ENCODE measurements at regions not wholly inside any gene's neighbourhood (a gene's known extent, or its start where the extent isn't known, plus 50 kb on each side); places are given as distances from the start of the nearest gene placed in this dataset.

- no peak overlapping the region for H3K4me3 ChIP-seq (ENCODE audit: low read depth, low read length)
- H3K9ac ChIP-seq (ENCODE audit: low read depth, low read length), result no peak overlapping the region
- H3K4me1 ChIP-seq (ENCODE audit: control insufficient read depth, insufficient read depth, low read length), result peaks cover 2% of the 10 kb centered on the region
- H3K36me3 ChIP-seq (ENCODE audit: control insufficient read depth, insufficient read depth, low read length), result no peaks in the 10 kb centered on the region
- no peaks in the 10 kb centered on the region for H3K27me3 ChIP-seq (ENCODE audit: control insufficient read depth, insufficient read depth, low read length)
- H3K9me3 ChIP-seq (ENCODE audit: control insufficient read depth, insufficient read depth, low read length), result no peaks in the 10 kb centered on the region
Observed at GRCh38 chr18:35918564-35918963, 53.9 kb upstream of the RMP24 start.

GRCh38 chr18:35919179-35919578 lies 53.3 kb upstream of the RMP24 start:
- no peaks in the 10 kb centered on the region for H3K9me3 ChIP-seq (ENCODE audit: control insufficient read depth, insufficient read depth, low read length)
- H3K9ac ChIP-seq (ENCODE audit: low read depth, low read length), result no peak overlapping the region
- H3K4me1 ChIP-seq (ENCODE audit: control insufficient read depth, insufficient read depth, low read length), result peaks cover 8% of the 10 kb centered on the region
- no peaks in the 10 kb centered on the region for H3K27me3 ChIP-seq (ENCODE audit: control insufficient read depth, insufficient read depth, low read length)
- no peak overlapping the region for H3K4me3 ChIP-seq (ENCODE audit: low read depth, low read length)
- no peaks in the 10 kb centered on the region for H3K36me3 ChIP-seq (ENCODE audit: control insufficient read depth, insufficient read depth, low read length)

GRCh38 chr18:35920623-35921022 lies 51.9 kb upstream of the RMP24 start:
- Histone ChIP-seq H3K4me1 (ENCODE audit: control insufficient read depth, insufficient read depth, low read length) (peaks cover 13% of the 10 kb centered on the region), H3K9me3 (ENCODE audit: control insufficient read depth, insufficient read depth, low read length) (no peaks in the 10 kb centered on the region), H3K4me3 (ENCODE audit: low read depth, low read length) (no peak overlapping the region), H3K36me3 (ENCODE audit: control insufficient read depth, insufficient read depth, low read length) (no peaks in the 10 kb centered on the region), H3K27me3 (ENCODE audit: control insufficient read depth, insufficient read depth, low read length) (no peaks in the 10 kb centered on the region), H3K9ac (ENCODE audit: low read depth, low read length) (no peak overlapping the region)
